H54 (cell line): ENCODE measurements at regions not wholly inside any gene's neighbourhood (a gene's known extent, or its start where the extent isn't known, plus 50 kb on each side); places are given as distances from the start of the nearest gene placed in this dataset.
A peak's percentile ranks its signal among the peaks of the same experiment; 100 is the strongest.
"Not testable (repeated sequence)": the region's sequence is repeated elsewhere in the genome, so short reads cannot be mapped to it uniquely, and the experiment has no call there.

ENCODE experiments used
- DNase-seq: peaks from one replicate; pipeline ENCODE4 v3.0.0; 2011; ENCODE audit warnings: low spot score, mixed read lengths; ENCODE audit not compliant: insufficient read length
- FAIRE-seq: peaks from 3 replicates; lab custom pipeline; 2011; peaks lifted over from hg19 to GRCh38; lab: Jason Lieb, UNC
- POLR2A ChIP-seq: IDR thresholded peaks from 2 replicates; pipeline ENCODE4 v1.6.1; 2011; ENCODE audit warnings: low read depth, mild to moderate bottlenecking, low read length

DNA sequence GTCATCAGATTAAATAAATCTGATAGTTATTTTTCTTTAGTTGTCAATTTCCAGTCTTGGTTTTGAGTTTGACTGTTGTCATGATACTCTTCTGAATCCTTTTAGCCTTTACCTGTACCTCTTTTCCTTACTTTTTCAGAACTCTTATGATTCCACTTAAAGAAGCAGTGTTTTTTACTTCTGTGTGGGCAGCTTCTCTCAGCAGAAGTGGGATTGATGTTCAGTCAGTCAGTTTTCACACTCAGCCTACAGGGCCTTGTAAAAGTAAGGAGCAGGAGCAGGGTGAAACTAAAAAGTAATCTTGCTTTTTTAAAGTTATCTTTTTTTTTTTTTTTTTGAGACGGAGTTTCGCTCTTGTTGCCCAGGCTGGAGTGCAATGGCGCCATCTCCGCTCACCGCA lies 75.1 kb downstream of the HAUS1 start:
- TF ChIP-seq POLR2A = no peak
- FAIRE-seq (no peak), DNase-seq (no peak)

DNA sequence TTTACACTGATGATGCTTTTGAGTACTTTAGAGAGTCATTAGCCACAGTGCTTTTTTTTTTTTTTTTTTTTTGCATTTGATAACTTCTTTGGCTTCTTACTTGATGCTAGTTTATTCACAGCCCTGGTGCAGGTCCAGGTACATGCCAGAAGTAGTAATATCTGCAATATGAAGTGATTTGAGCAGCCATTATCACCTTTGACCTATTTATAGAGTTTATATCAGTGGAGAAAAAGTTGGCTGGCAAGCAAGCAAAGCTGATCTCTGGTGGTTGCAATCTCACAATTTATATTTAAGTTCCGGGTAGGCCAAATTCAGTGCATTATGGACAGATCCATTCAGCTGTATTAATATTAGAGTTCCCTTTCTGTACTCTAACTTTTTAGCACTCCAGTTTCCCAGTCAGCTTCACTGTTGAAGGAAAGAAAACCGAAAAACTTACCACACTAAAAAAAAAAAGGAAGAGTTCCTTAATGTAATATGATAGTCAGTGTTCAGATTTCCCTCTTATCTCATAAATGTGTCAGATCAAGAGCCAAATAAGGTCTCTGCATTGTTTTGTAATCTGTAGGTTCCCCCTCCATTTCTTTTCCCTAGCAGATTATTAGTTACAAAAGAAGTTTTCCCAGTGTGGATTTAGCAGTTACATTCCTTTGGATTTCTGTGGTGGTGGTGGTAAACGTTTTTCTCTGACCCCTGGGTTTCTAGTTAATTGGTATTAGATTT lies 78.6 kb downstream of the HAUS1 start:
- TF ChIP-seq POLR2A = no peak

DNA sequence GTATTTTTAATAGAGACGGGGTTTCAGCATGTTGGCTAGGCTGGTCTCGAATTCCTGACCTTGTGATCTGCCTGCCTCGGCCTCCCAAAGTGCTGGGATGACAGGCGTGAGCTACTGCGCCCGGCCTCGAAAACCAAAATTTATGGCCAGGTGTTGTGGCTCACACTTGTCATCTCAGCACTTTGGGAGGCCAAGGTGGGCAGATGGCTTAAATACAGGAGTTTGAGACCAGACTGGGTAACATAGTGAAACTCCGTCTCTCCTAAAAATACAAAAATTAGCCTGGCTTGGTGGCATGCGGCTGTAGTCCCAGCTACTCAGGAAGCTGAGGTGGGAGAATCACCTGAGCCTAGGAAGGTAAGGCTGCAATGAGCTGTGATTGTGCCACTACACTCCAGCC lies 80.1 kb downstream of the HAUS1 start:
- not testable (repeated sequence) for DNase-seq, FAIRE-seq

More for the DNA sequence above, 78.6 kb downstream of the HAUS1 start:
- FAIRE-seq (no peak), DNase-seq (no peak)

DNA sequence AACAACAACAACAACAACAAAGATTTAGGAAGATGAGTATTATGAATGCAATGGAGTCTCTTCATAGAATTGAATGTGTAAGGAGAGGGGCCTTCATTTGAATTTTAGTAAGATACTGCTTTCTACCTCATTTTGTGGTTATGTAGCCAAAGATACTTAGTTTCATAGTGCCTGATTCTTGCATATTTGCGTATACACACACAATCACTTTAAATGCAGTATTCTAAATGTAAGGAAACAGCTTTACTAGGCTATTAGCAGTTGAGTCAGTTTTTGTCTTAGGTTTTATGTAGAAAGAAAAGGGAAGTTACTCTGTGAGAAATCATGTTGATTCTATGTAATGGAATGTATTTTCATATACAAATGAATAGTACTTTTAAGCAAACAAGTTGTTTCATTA lies 80.5 kb downstream of the HAUS1 start:
- TF ChIP-seq POLR2A = no peak
- DNase-seq (no peak), FAIRE-seq (no peak)

- no peak for DNase-seq
- TF ChIP-seq POLR2A = no peak
- no peak for FAIRE-seq
Measured at GRCh38 chr18:46190667-46191066, 86.5 kb downstream of the HAUS1 start.

GRCh38 chr18:46196627-46197243 lies 92.5 kb downstream of the HAUS1 start:
- FAIRE-seq (no peak), DNase-seq (no peak)
- no peak for TF ChIP-seq POLR2A

DNA sequence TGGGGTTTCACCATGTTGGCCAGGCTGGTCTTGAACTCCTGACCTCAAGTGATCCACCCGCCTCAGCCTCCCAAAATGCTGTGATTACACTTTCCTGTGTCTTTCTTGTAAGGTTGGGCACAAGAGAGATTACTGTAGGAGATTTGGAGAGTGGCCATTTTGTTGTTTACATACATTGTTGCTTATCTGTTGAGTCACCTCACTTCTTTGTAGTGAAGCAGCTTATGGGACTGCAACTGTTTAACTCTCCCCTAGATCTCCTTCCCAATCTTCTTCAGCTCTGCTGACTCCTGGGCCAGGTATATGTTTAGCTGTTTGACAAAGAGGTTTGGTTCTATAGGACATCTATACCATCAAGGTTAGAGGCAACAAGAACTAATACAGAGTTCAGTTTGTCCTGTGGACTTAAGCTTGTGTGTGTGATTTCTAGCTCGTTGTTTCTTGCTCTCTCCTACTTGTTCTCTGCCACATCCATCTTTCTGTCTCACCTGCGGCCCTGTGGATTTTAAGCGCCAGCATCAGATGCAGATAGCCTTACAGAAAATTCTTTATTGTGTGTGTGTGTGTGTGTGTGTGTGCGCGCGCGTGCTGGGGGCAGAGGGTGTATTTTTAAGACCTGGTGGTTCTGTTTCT lies 95.4 kb downstream of the HAUS1 start:
- TF ChIP-seq POLR2A = no peak
- FAIRE-seq (no peak), DNase-seq (no peak)

DNA sequence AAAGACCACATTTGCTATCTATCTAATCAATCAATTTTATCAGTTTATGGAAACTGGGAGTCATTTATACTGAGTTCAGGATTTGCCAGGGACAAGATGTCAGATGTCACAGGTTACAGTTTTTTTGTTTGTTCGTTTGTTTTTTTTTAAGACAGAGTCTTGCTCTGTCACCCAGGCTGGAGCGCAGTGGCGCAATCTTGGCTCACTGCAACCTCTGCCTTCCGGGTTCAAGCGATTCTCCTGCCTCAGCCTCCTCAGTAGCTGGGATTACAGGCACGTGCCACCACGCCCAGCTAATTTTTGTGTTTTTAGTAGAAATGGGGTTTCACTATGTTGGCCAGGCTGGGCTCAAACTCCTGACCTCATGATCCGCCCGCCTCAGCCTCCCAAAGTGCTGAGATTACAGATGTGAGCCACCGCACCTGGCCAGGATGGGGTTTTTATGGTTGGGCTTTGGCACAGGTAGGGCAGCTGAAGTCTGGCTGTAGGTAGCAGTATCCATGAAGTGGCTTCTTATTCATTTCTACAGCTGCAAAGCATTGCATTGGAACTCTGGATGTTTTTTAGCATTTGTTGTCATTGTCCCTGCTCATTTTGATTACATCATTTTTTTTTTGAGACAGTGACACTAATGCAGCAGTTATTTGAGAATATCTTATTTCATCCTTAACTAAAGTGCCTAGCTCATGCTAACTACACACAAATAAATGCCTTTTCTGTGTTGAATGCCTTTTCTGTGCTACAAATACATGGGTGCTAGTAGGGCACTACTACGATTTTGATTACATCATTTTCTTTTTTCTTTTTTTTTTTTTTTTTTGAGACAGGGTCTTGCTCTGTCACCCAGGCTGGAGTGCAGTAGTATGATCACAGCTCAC lies 96.2 kb downstream of the HAUS1 start:
- not testable (repeated sequence) for FAIRE-seq, DNase-seq

- no peak for FAIRE-seq
- no peak for TF ChIP-seq POLR2A
- DNase-seq = no peak
Measured at GRCh38 chr18:46204143-46204542, 100.0 kb downstream of the HAUS1 start.

GRCh38 chr18:46207985-46208384 lies 103.8 kb downstream of the HAUS1 start:
- no peak for TF ChIP-seq POLR2A
- no peak for FAIRE-seq
- DNase-seq = no peak

- FAIRE-seq = no peak
- no peak for DNase-seq
- no peak for TF ChIP-seq POLR2A
Measured at GRCh38 chr18:46209161-46209560, 105.0 kb downstream of the HAUS1 start.

- DNase-seq (peak; percentile 14), FAIRE-seq (no peak)
- TF ChIP-seq POLR2A = no peak
Measured at GRCh38 chr18:46211816-46212215, 107.6 kb downstream of the HAUS1 start.

DNA sequence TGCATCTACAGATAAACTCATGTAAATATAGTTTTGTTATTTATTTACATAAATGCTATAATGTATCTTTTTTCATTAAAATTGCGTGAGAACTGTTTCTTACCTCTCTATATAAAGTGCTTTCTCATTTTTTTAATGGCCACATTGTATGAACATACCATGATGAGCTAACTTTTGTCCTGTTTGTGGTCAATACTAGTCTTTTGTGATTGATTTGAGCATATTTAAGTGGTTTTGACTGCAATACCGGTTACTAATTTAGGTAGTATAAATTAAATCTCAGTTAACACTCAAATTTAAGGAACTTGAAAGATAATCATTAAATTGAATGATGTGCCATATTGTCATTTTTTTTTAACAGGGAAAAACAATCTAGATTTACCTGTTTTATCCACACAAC lies 108.2 kb downstream of the HAUS1 start:
- TF ChIP-seq POLR2A = no peak
- DNase-seq (no peak), FAIRE-seq (no peak)

- TF ChIP-seq POLR2A = no peak
- DNase-seq (no peak), FAIRE-seq (no peak)
Measured at GRCh38 chr18:46213295-46213694, 109.1 kb downstream of the HAUS1 start.
